B cell (primary cell): ENCODE measurements at regions not wholly inside any gene's neighbourhood (a gene's known extent, or its start where the extent isn't known, plus 50 kb on each side); places are given as distances from the start of the nearest gene placed in this dataset.

ENCODE experiments used
- ATAC-seq: fragments of 200-7000 bp; cut with Tn5 transposase; one replicate; pipeline ENCODE4 v1.10.0; 2021; ENCODE audit warnings: low read depth, mild to moderate bottlenecking, moderate number of reproducible peaks, moderate library complexity
- CTCF ChIA-PET: fragments of 350-600 bp; sonication (Branson Sonifier 250); formaldehyde crosslinking; loops from one replicate; lab custom pipeline; 2021; ENCODE audit warnings: antibody characterized with exemption, inconsistent platforms; lab: Charles Lee
- POLR2A ChIA-PET: fragments of 350-600 bp; sonication (Branson Sonifier 250); formaldehyde crosslinking; loops from one replicate; lab custom pipeline; 2021; ENCODE audit warnings: antibody characterized with exemption; lab: Charles Lee
- DNase-seq: peaks from one replicate; pipeline ENCODE4 v3.0.0; 2013
- H2AFZ ChIP-seq: 2 replicates; pipeline ENCODE4 v1.6.1; 2012; ENCODE audit warnings: mild to moderate bottlenecking, low read depth, low read length; ENCODE audit not compliant: insufficient read depth, poor library complexity, severe bottlenecking
- H3K27ac ChIP-seq, 2 donors: 1 replicate in 1 of 2; 2 replicates in 1 of 2; pipeline ENCODE4 v1.5.1; 2012 to 2013; ENCODE audit warnings: low read length in 2 of 2, mild to moderate bottlenecking in 2 of 2, moderate library complexity in 1 of 2
- H3K27me3 ChIP-seq, 4 experiments: fragments of 200-600 bp in 1 of 4; sonication (generic) in 1 of 4; replicated peaks in 1 of 4; 1 replicate in 2 of 4; 2 replicates in 2 of 4; pipeline versions ENCODE4 v1.6.1 to v1.7.0; 2013 to 2016; ENCODE audit warnings: low read length in 3 of 4, mild to moderate bottlenecking in 2 of 4, mixed read lengths in 1 of 4, moderate library complexity in 1 of 4; ENCODE audit not compliant: insufficient read depth in 4 of 4, control insufficient read depth in 3 of 4; ENCODE audit errors: control extremely low read depth in 1 of 4
- H3K36me3 ChIP-seq, 2 experiments: replicated peaks in 1 of 2; 1 replicate in 1 of 2; 2 replicates in 1 of 2; pipeline versions ENCODE4 v1.6.1 to v1.7.1; 2013; ENCODE audit warnings: low read length in 1 of 2; ENCODE audit not compliant: insufficient read depth in 2 of 2, control insufficient read depth in 1 of 2; ENCODE audit errors: control extremely low read depth in 1 of 2, extremely low read depth in 1 of 2
- H3K4me1 ChIP-seq, 2 donors: fragments of 200-600 bp in 1 of 2; sonication (generic) in 1 of 2; 1 replicate in 1 of 2; 2 replicates in 1 of 2; pipeline versions ENCODE4 v1.5.1 to v1.6.1; 2013 to 2017; ENCODE audit warnings: low read length in 2 of 2; ENCODE audit not compliant: control insufficient read depth in 2 of 2, insufficient read depth in 2 of 2
- H3K4me2 ChIP-seq: replicated peaks from 2 replicates; pipeline ENCODE3; 2012; ENCODE audit warnings: mild to moderate bottlenecking, low read depth, low read length; ENCODE audit not compliant: poor library complexity, severe bottlenecking
- H3K4me3 ChIP-seq, 5 experiments: fragments of 200-600 bp in 1 of 5; sonication (generic) in 1 of 5; 1 replicate in 3 of 5; 2 replicates in 2 of 5; pipeline versions ENCODE4 v1.5.1 to v1.7.0; 2011 to 2016; ENCODE audit warnings: low read length in 4 of 5, mild to moderate bottlenecking in 4 of 5, low read depth in 2 of 5, control low read depth in 1 of 5, moderate library complexity in 1 of 5; ENCODE audit not compliant: insufficient read depth in 1 of 5; ENCODE audit errors: control extremely low read depth in 1 of 5, extremely low read depth in 1 of 5
- H3K79me2 ChIP-seq: fragments of 200-600 bp; sonication (generic); one replicate; pipeline ENCODE4 v1.6.0; 2016; ENCODE audit warnings: low read length; ENCODE audit not compliant: control insufficient read depth, insufficient read depth
- H3K9ac ChIP-seq: fragments of 200-600 bp; sonication (generic); 2 replicates; pipeline ENCODE4 v1.6.1; 2017; ENCODE audit warnings: mild to moderate bottlenecking, low read length, moderate library complexity
- H3K9me3 ChIP-seq, 3 donors: one replicate each; pipeline versions ENCODE4 v1.6.1 to v1.7.1; 2013; ENCODE audit warnings: low read length in 2 of 3; ENCODE audit not compliant: control insufficient read depth in 2 of 3, insufficient read depth in 1 of 3; ENCODE audit errors: control extremely low read depth in 1 of 3
- H4K20me1 ChIP-seq: 2 replicates; pipeline ENCODE4 v1.6.0; 2012; ENCODE audit warnings: mild to moderate bottlenecking, low read length; ENCODE audit not compliant: insufficient read depth, control insufficient read depth, poor library complexity, severe bottlenecking
- H3K27ac Mint-ChIP-seq: one replicate; pipeline ENCODE4 v1.8.0; 2021; ENCODE audit warnings: mixed read lengths
- H3K27me3 Mint-ChIP-seq: one replicate; pipeline ENCODE4 v1.8.0; 2021; ENCODE audit warnings: mixed read lengths
- H3K4me1 Mint-ChIP-seq: one replicate; pipeline ENCODE4 v1.8.0; 2021; ENCODE audit warnings: mixed read lengths
- H3K4me3 Mint-ChIP-seq: one replicate; pipeline ENCODE4 v1.8.0; 2021; ENCODE audit warnings: mixed read lengths
- H3K9me3 Mint-ChIP-seq: one replicate; pipeline ENCODE4 v1.8.0; 2022; ENCODE audit warnings: mixed read lengths; ENCODE audit not compliant: insufficient read depth
- EZH2 ChIP-seq: IDR thresholded peaks from 2 replicates; pipeline ENCODE4 v1.6.1; 2012; ENCODE audit warnings: borderline replicate concordance, low read depth, mild to moderate bottlenecking, moderate library complexity, low read length; ENCODE audit not compliant: insufficient read depth, poor library complexity, severe bottlenecking
- WGBS: methylation state at CpG from one replicate; pipeline ENCODE4 v1.1.5; 2013; ENCODE audit warnings: missing lambda C conversion rate; ENCODE audit not compliant: insufficient coverage; 5-methylcytosine and 5-hydroxymethylcytosine counted together
- intact Hi-C: fragments of 100-400 bp; cut with micrococcal nuclease; formaldehyde crosslinking; loops from one replicate; pipeline ENCODE4 v1.10.0; 2022
- TF ChIP-seq, protein P1 (sequence below): fragments of 200-600 bp; IDR thresholded peaks from one replicate; pipeline ENCODE4 v1.8.0; 2022; ENCODE audit warnings: antibody characterized with exemption, mild to moderate bottlenecking

DNA sequence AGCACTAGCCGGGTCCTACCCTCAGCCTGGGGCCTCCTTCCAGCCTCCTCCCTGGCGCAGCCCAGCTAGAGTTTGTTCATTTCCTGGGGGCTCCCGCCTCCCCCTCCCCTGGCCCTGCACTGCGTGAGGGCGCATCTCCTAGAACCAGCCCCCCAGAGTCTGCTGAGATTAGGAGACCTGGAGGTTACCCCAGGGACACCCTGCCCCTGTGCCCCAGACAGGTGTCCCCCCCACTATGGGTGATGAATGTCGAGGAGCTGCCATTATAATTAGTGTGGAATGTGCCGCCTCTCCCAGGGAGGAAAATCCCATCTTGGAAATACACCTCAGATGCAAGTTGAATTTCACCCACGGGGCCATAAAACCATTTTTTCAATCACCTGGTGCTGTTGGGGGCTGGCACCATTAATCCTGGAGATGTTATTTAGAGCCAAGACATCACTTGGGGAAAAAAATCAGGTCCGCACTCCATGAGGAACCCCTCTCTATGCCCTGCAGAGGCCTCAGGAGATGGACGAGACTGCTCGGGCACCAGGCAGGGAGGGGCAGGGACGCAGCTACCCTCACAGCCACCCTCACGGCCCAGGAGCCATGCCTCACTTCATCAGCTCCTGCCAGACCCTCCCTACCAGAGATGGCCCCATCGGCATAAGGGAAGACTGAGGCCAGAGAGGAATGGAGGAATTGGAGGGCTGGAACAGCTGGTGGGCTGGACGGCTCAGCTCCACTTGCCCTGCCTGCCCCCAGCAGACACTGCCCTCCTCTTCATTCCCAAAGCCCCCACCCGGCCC lies 197.5 kb downstream of the IGLL1 start:
- H2AFZ ChIP-seq: no peak overlapping the region
- H3K4me2 ChIP-seq: no peak overlapping the region
- 95% methylated on average over 8 of the region's 16 CpGs for WGBS
- TF ChIP-seq, protein P1, sequence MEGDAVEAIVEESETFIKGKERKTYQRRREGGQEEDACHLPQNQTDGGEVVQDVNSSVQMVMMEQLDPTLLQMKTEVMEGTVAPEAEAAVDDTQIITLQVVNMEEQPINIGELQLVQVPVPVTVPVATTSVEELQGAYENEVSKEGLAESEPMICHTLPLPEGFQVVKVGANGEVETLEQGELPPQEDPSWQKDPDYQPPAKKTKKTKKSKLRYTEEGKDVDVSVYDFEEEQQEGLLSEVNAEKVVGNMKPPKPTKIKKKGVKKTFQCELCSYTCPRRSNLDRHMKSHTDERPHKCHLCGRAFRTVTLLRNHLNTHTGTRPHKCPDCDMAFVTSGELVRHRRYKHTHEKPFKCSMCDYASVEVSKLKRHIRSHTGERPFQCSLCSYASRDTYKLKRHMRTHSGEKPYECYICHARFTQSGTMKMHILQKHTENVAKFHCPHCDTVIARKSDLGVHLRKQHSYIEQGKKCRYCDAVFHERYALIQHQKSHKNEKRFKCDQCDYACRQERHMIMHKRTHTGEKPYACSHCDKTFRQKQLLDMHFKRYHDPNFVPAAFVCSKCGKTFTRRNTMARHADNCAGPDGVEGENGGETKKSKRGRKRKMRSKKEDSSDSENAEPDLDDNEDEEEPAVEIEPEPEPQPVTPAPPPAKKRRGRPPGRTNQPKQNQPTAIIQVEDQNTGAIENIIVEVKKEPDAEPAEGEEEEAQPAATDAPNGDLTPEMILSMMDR: no peak
- no peak for TF ChIP-seq EZH2
- H3K4me1 ChIP-seq: peaks cover 0 to 3% of the 10 kb centered on the region in 2 donors
- H3K4me3 ChIP-seq: no peak overlapping the region
- no peaks in the 10 kb centered on the region for H3K79me2 ChIP-seq
- no peak for ATAC-seq
- H3K9ac ChIP-seq: no peak overlapping the region
- no peak overlapping the region for H3K4me3 Mint-ChIP-seq
- H3K9me3 ChIP-seq: peaks cover 0 to 5% (median 0%) of the 10 kb centered on the region in 3 donors
- intact Hi-C loops: no loop called here
- no peak overlapping the region for H3K27ac ChIP-seq
- no peaks in the 10 kb centered on the region for H3K9me3 Mint-ChIP-seq
- H3K36me3 ChIP-seq: no peaks in the 10 kb centered on the region
- no peak for DNase-seq
- CTCF ChIA-PET: interaction anchor here (1.0 kb wide), 1 partner anchor 9 kb away, joined by 4 read pairs; no protein-coding TSS in a partner anchor
- POLR2A ChIA-PET: no interaction called here
- H3K27ac Mint-ChIP-seq: no peak overlapping the region
- H4K20me1 ChIP-seq: no peaks in the 10 kb centered on the region
- H3K27me3 ChIP-seq: peaks cover 0 to 22% (median 5%) of the 10 kb centered on the region in 4 experiments
- peaks cover 15% of the 10 kb centered on the region for H3K27me3 Mint-ChIP-seq
- no peaks in the 10 kb centered on the region for H3K4me1 Mint-ChIP-seq

DNA sequence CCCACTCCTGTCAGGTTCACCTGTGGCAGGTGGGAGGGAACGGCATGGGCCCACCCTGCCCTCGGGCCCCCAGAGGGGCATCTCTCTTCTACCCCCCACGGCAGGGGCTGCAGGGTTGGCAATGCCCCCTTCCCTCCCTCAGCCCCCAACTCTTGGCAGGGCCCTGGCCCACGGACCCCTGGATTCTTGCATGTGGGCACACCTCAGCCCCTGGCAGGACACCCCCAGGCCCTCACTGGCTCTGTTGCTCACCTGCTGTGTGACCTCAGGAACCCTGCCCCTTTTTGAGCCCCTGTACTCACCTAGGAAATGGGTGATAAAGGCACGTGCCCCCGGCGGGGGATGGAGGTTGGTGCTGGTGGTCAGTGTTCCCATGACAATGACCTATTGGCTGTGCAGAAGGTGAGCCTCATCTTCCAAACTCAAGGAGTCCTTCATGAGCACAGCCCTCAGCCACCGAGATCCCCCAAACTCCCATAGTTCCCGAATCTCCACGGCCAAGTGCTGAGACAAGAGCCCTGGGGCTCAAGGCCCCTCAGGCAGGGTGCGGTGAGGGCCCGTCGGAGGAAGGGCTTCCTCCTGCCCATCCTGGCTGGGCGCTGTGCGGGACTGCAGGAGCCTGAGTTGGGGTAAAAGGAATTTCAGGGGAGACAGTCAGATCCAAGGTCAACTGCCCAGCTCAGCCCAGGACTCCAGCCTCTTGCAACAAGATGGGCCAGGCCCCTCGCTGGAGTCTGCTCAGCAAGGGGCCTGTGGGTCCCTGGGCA lies 198.2 kb downstream of the IGLL1 start:
- 96% methylated on average over 13 of the region's 16 CpGs for WGBS
- no peaks in the 10 kb centered on the region for H3K9me3 Mint-ChIP-seq
- H3K27ac ChIP-seq: no peak overlapping the region
- peaks cover 15% of the 10 kb centered on the region for H3K27me3 Mint-ChIP-seq
- peaks cover 0 to 5% (median 0%) of the 10 kb centered on the region in 3 donors for H3K9me3 ChIP-seq
- peaks cover 0 to 22% (median 5%) of the 10 kb centered on the region in 4 experiments for H3K27me3 ChIP-seq
- ATAC-seq: no peak
- TF ChIP-seq EZH2: no peak
- TF ChIP-seq, protein P1: no peak
- ChIA-PET CTCF (no interaction called here), POLR2A (no interaction called here)
- no peak overlapping the region for H2AFZ ChIP-seq
- no peaks in the 10 kb centered on the region for H3K79me2 ChIP-seq
- H3K4me3 ChIP-seq: no peak overlapping the region
- H3K27ac Mint-ChIP-seq: no peak overlapping the region
- intact Hi-C loops: no loop called here
- no peaks in the 10 kb centered on the region for H3K36me3 ChIP-seq
- no peaks in the 10 kb centered on the region for H4K20me1 ChIP-seq
- no peak overlapping the region for H3K4me2 ChIP-seq
- no peak overlapping the region for H3K9ac ChIP-seq
- H3K4me3 Mint-ChIP-seq: no peak overlapping the region
- peaks cover 0 to 3% of the 10 kb centered on the region in 2 donors for H3K4me1 ChIP-seq
- DNase-seq: no peak
- H3K4me1 Mint-ChIP-seq: no peaks in the 10 kb centered on the region
